Mucosa of descending colon (tissue), 3 donors: ENCODE measurements at regions not wholly inside any gene's neighbourhood (a gene's known extent, or its start where the extent isn't known, plus 50 kb on each side); places are given as distances from the start of the nearest gene placed in this dataset.

Experiments
- ATAC-seq: fragments of 200-7000 bp; cut with Tn5 transposase; one replicate; pipeline ENCODE4 v1.9.1; 2020; ENCODE audit warnings: mild to moderate bottlenecking, moderate library complexity
- DNase-seq, 3 donors: peaks; one replicate each; pipeline ENCODE4 v3.0.0-alpha.2; 2020
- H3K36me3 ChIP-seq: fragments of 200-600 bp; one replicate; pipeline ENCODE4 v1.8.0; 2021; ENCODE audit warnings: low read depth, mild to moderate bottlenecking
- H3K4me1 ChIP-seq: fragments of 200-600 bp; one replicate; pipeline ENCODE4 v1.8.0; 2021; ENCODE audit warnings: low read depth, mild to moderate bottlenecking
- H3K4me3 ChIP-seq: fragments of 200-600 bp; one replicate; pipeline ENCODE4 v1.8.0; 2021; ENCODE audit warnings: mild to moderate bottlenecking
- H3K9me3 ChIP-seq: fragments of 200-600 bp; one replicate; pipeline ENCODE4 v1.8.0; 2021; ENCODE audit warnings: mild to moderate bottlenecking
- CTCF ChIP-seq: fragments of 200-600 bp; IDR thresholded peaks from one replicate; pipeline ENCODE4 v1.8.0; 2022; ENCODE audit warnings: antibody characterized with exemption, mild to moderate bottlenecking
- intact Hi-C, 2 donors: fragments of 100-400 bp; cut with DNase I in 1 of 2; cut with micrococcal nuclease in 1 of 2; formaldehyde crosslinking; loops; one replicate each; pipeline versions ENCODE4 v1.11.0 to v1.11.1; 2022; cut with DNase I, micrococcal nuclease
- donor health status: DM: no; HTN: no; CAD: no; lungs with moderate emphysema.
- donor health status: DM: no; HTN: no; CAD: no.
- donor health status: DM: no; HTN: yes; CAD: no.

GRCh38 chr4:188717661-188718060 lies 578.4 kb downstream of the TRIML1 start:
- intact Hi-C loops, result no loop called here
- H3K36me3 ChIP-seq, result no peaks in the 10 kb centered on the region

DNA sequence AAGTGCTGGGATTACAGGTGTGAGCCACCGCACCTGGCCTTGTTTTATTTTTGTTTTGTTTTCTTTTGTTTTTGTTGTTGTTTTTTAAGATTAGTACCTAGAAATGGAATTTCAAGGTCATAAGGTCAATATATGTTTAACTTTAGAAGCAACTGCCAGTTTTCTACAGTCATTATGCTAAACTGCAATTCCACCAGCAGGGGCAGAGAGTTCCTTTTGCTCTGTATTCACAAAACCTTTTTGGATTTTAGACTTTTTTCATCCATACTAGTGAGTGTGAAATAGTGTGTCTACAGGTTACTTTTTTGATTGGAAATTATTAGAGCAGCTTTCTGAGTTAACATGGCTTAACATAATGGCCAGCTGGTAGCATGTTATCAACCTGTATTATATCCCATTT lies 580.6 kb downstream of the TRIML1 start:
- no peaks in the 10 kb centered on the region for H3K4me1 ChIP-seq
- H3K4me3 ChIP-seq, result no peak overlapping the region
- no peaks in the 10 kb centered on the region for H3K36me3 ChIP-seq
- intact Hi-C loops, result no loop called here
- H3K9me3 ChIP-seq, result peaks cover 22% of the 10 kb centered on the region
- TF ChIP-seq CTCF, result no peak
- ATAC-seq (no peak), DNase-seq (no peak)

More at GRCh38 chr4:188717661-188718060, 578.4 kb downstream of the TRIML1 start:
- Histone ChIP-seq H3K9me3 (peaks cover 23% of the 10 kb centered on the region), H3K4me3 (no peak overlapping the region), H3K4me1 (no peaks in the 10 kb centered on the region)
- DNase-seq (no peak), ATAC-seq (no peak)
- no peak for TF ChIP-seq CTCF

GRCh38 chr4:188722911-188723310 lies 583.7 kb downstream of the TRIML1 start:
- TF ChIP-seq CTCF, result no peak
- peaks cover 22% of the 10 kb centered on the region for H3K9me3 ChIP-seq
- H3K4me3 ChIP-seq, result no peak overlapping the region
- DNase-seq (no peak), ATAC-seq (no peak)
- no peaks in the 10 kb centered on the region for H3K4me1 ChIP-seq
- intact Hi-C loops, result no loop called here
- no peaks in the 10 kb centered on the region for H3K36me3 ChIP-seq

DNA sequence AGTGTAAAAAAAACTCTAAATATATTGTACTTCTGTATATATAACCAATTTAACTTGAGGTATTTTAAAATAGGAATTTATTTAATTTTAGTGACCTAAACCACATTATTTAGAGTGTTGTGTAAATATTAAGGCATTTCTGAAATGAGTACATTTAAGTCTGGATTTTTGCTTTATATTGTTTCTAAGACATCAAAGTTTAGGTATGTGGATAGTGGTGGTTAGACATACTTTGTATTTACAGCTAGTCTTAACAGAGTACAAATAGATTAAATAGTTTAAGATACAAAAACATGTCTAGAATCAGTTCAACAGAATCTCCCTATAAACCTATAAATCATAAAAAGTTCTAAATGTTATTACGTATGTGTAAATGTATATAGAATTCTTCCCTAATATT lies 588.5 kb downstream of the TRIML1 start:
- no peak for ATAC-seq
- H3K4me3 ChIP-seq, result no peak overlapping the region
- H3K36me3 ChIP-seq, result no peaks in the 10 kb centered on the region
- H3K9me3 ChIP-seq, result peaks cover 21% of the 10 kb centered on the region
- H3K4me1 ChIP-seq, result no peaks in the 10 kb centered on the region
- no peak for TF ChIP-seq CTCF
- no peak for DNase-seq
- intact Hi-C loops, result no loop called here

GRCh38 chr4:188728359-188728758 lies 589.1 kb downstream of the TRIML1 start:
- H3K4me1 ChIP-seq, result no peaks in the 10 kb centered on the region

More at GRCh38 chr4:188728359-188728758, 589.1 kb downstream of the TRIML1 start:
- ATAC-seq (no peak), DNase-seq (no peak)
- no peak overlapping the region for H3K4me3 ChIP-seq
- peaks cover 21% of the 10 kb centered on the region for H3K9me3 ChIP-seq
- intact Hi-C loops, result no loop called here
- H3K36me3 ChIP-seq, result no peaks in the 10 kb centered on the region
- TF ChIP-seq CTCF, result no peak
